Caco-2 (cell line): ENCODE measurements at regions not wholly inside any gene's neighbourhood (a gene's known extent, or its start where the extent isn't known, plus 50 kb on each side); places are given as distances from the start of the nearest gene placed in this dataset.

Source experiments
- BruUV-seq: library from RNA; stranded (reverse); fragments of 400-500 nt; replicated peaks from 2 replicates; lab custom pipeline; 2021; lab: Mats Ljungman, UMichigan
- CTCF ChIA-PET: fragments of 300-600 bp; sonication (Branson Sonifier 250); formaldehyde crosslinking; loops from one replicate; lab custom pipeline; 2022; ENCODE audit warnings: antibody characterized with exemption; lab: Charles Lee
- POLR2A ChIA-PET: fragments of 300-600 bp; sonication (Branson Sonifier 250); formaldehyde crosslinking; loops from one replicate; lab custom pipeline; 2022; ENCODE audit warnings: antibody characterized with exemption; lab: Charles Lee
- DNase-seq, 2 experiments: peaks; one replicate each; pipeline versions ENCODE4 v3.0.0 to v3.0.0-alpha.2; 2020 to 2022
- H3K27me3 ChIP-seq: replicated peaks from 2 replicates; pipeline ENCODE4 v1.6.0; 2011; ENCODE audit warnings: low read length; ENCODE audit not compliant: control insufficient read depth, insufficient read depth
- H3K36me3 ChIP-seq: 2 replicates; pipeline ENCODE4 v1.5.1; 2011; ENCODE audit warnings: low read length; ENCODE audit not compliant: control insufficient read depth, insufficient read depth
- H3K4me1 ChIP-seq: fragments of 250-450 bp; sonication (Bioruptor Pico); 2 replicates; pipeline ENCODE4 v1.5.1; 2020; ENCODE audit warnings: mild to moderate bottlenecking
- H3K4me3 ChIP-seq: 2 replicates; pipeline ENCODE4 v1.5.1; 2011; ENCODE audit warnings: low read depth, mild to moderate bottlenecking, control low read depth, low read length
- H3K9me3 ChIP-seq: fragments of 250-450 bp; sonication (Bioruptor Pico); 2 replicates; pipeline ENCODE4 v1.5.1; 2020; ENCODE audit warnings: mild to moderate bottlenecking, moderate library complexity
- H3K27ac Mint-ChIP-seq: one replicate; pipeline ENCODE4 v1.8.0; 2022; ENCODE audit warnings: mixed read lengths; ENCODE audit not compliant: unreplicated experiment
- H3K27me3 Mint-ChIP-seq: one replicate; pipeline ENCODE4 v1.8.0; 2022; ENCODE audit warnings: mixed read lengths; ENCODE audit not compliant: insufficient read depth, unreplicated experiment
- H3K36me3 Mint-ChIP-seq: one replicate; pipeline ENCODE4 v1.8.0; 2022; ENCODE audit warnings: mild to moderate bottlenecking, mixed read lengths; ENCODE audit not compliant: insufficient read depth, unreplicated experiment
- H3K4me1 Mint-ChIP-seq: one replicate; pipeline ENCODE4 v1.8.0; 2022; ENCODE audit warnings: low read depth, mixed read lengths; ENCODE audit not compliant: unreplicated experiment
- H3K4me3 Mint-ChIP-seq: one replicate; pipeline ENCODE4 v1.8.0; 2022; ENCODE audit warnings: mild to moderate bottlenecking, moderate library complexity, mixed read lengths; ENCODE audit not compliant: unreplicated experiment
- H3K9me3 Mint-ChIP-seq: one replicate; pipeline ENCODE4 v1.8.0; 2022; ENCODE audit warnings: mixed read lengths; ENCODE audit not compliant: unreplicated experiment
- intact Hi-C: fragments of 100-400 bp; cut with micrococcal nuclease; formaldehyde crosslinking; loops from one replicate; pipeline ENCODE4 v1.10.0; 2022; ENCODE audit not compliant: unreplicated experiment
- TF ChIP-seq, protein P1 (sequence below), 2 experiments: fragments of 200-600 bp in 1 of 2; IDR thresholded peaks; 1 replicate in 1 of 2; 2 replicates in 1 of 2; pipeline versions ENCODE4 v1.5.1 to v1.8.0; 2011 to 2022; ENCODE audit warnings: antibody characterized with exemption in 1 of 2, control low read depth in 1 of 2, inconsistent platforms in 1 of 2, low read depth in 1 of 2, low read length in 1 of 2, mild to moderate bottlenecking in 1 of 2, moderate library complexity in 1 of 2; ENCODE audit not compliant: insufficient read depth in 1 of 2, severe bottlenecking in 1 of 2, unreplicated experiment in 1 of 2

DNA sequence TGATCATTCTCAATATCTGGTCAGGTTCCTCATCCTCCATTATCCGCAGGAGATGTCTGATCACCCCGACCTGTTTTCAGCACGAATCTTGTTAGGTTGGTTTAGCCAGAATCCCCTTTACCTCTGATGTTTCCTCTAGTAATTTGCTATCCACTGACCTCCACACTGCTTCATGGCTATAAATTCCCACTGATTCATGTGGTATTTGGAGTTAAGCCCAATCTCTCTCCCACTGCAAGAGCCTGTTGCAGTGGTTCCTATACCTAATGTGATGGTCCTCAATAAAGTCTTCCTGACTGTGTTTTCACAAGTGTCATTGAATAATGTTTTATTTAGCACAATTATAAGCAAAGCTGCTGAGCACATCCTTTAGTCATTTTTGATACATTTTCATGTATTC, 124.8 kb upstream of the CNTN3 start:
- H3K4me1 Mint-ChIP-seq, result no peaks in the 10 kb centered on the region
- no peak overlapping the region for H3K4me3 Mint-ChIP-seq
- Histone ChIP-seq H3K27me3 (no peaks in the 10 kb centered on the region), H3K4me3 (no peak overlapping the region), H3K36me3 (no peaks in the 10 kb centered on the region), H3K4me1 (no peaks in the 10 kb centered on the region), H3K9me3 (no peaks in the 10 kb centered on the region)
- no peak overlapping the region for H3K27ac Mint-ChIP-seq
- POLR2A ChIA-PET, result no interaction called here
- no peaks in the 10 kb centered on the region for H3K9me3 Mint-ChIP-seq
- H3K36me3 Mint-ChIP-seq, result no peaks in the 10 kb centered on the region
- TF ChIP-seq, protein P1, sequence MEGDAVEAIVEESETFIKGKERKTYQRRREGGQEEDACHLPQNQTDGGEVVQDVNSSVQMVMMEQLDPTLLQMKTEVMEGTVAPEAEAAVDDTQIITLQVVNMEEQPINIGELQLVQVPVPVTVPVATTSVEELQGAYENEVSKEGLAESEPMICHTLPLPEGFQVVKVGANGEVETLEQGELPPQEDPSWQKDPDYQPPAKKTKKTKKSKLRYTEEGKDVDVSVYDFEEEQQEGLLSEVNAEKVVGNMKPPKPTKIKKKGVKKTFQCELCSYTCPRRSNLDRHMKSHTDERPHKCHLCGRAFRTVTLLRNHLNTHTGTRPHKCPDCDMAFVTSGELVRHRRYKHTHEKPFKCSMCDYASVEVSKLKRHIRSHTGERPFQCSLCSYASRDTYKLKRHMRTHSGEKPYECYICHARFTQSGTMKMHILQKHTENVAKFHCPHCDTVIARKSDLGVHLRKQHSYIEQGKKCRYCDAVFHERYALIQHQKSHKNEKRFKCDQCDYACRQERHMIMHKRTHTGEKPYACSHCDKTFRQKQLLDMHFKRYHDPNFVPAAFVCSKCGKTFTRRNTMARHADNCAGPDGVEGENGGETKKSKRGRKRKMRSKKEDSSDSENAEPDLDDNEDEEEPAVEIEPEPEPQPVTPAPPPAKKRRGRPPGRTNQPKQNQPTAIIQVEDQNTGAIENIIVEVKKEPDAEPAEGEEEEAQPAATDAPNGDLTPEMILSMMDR (IDR thresholded peaks at IDR 0.05; ENCODE audit: insufficient read depth in 1 of 2, low read depth in 1 of 2, low read length in 1 of 2, severe bottlenecking in 1 of 2, unreplicated experiment in 1 of 2), result no peak
- no peak for DNase-seq
- H3K27me3 Mint-ChIP-seq, result no peaks in the 10 kb centered on the region
- intact Hi-C loops, result no loop called here
- CTCF ChIA-PET, result no interaction called here
- BruUV-seq, result no TSS peak

DNA sequence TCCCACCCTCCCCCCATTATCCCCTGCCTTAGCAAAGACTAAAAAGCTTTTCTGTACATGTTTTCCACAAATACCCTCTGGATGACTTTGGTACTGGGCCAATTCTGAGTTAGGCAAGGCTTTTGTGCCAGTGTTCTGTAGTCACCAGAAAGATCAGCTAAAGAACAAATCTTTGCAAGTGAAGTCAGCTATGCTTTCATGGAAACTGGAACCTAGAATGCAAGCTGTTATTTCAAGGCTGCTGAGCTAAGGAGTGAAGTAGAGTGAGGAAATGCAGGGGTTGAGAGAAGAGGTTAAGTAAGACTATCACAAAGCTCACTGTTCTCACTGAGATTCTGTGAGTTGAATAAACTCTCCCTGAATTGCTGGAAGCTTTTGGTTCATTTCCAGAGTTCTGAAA, 107.8 kb upstream of the CNTN3 start:
- peaks cover 7% of the 10 kb centered on the region for H3K27me3 Mint-ChIP-seq
- H3K4me1 Mint-ChIP-seq, result no peaks in the 10 kb centered on the region
- H3K36me3 ChIP-seq, result no peaks in the 10 kb centered on the region
- H3K27me3 ChIP-seq, result no peaks in the 10 kb centered on the region
- CTCF ChIA-PET, result no interaction called here
- H3K4me1 ChIP-seq, result no peaks in the 10 kb centered on the region
- no peak overlapping the region for H3K4me3 Mint-ChIP-seq
- no peak overlapping the region for H3K27ac Mint-ChIP-seq
- no peak overlapping the region for H3K4me3 ChIP-seq
- intact Hi-C loops, result no loop called here
- no peaks in the 10 kb centered on the region for H3K9me3 ChIP-seq
- TF ChIP-seq, protein P1 (IDR thresholded peaks at IDR 0.05; ENCODE audit: insufficient read depth in 1 of 2, low read depth in 1 of 2, low read length in 1 of 2, severe bottlenecking in 1 of 2, unreplicated experiment in 1 of 2), result no peak
- no peaks in the 10 kb centered on the region for H3K36me3 Mint-ChIP-seq
- DNase-seq, result no peak
- no peaks in the 10 kb centered on the region for H3K9me3 Mint-ChIP-seq
- POLR2A ChIA-PET, result no interaction called here
- BruUV-seq, result no TSS peak

DNA sequence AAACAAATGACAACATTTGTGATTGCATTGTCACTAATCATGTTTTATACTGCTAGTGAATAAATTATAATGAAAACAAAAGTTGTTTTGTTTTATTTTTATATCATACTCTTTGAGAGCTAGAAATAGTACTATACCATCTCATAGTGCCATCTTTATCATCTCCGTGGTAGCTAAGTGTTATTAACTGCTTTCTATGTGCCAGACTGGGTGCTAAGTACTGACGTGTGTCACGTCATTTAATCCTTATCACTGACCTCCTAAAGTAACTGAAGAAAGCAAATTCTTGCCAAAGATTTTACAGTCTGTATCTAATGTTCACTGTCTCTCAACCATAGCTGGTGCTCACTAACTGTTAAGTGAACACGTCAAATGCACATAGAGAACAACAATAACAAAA, 99.5 kb upstream of the CNTN3 start:
- Histone ChIP-seq H3K4me3 (no peak overlapping the region), H3K36me3 (no peaks in the 10 kb centered on the region), H3K27me3 (no peaks in the 10 kb centered on the region), H3K4me1 (no peaks in the 10 kb centered on the region), H3K9me3 (no peaks in the 10 kb centered on the region)
- Mint-ChIP-seq H3K9me3 (no peaks in the 10 kb centered on the region), H3K4me1 (no peaks in the 10 kb centered on the region), H3K27ac (no peak overlapping the region), H3K4me3 (no peak overlapping the region), H3K36me3 (no peaks in the 10 kb centered on the region), H3K27me3 (peaks cover 3% of the 10 kb centered on the region)
- POLR2A ChIA-PET, result no interaction called here
- no TSS peak for BruUV-seq
- TF ChIP-seq, protein P1 (IDR thresholded peaks at IDR 0.05; ENCODE audit: insufficient read depth in 1 of 2, low read depth in 1 of 2, low read length in 1 of 2, severe bottlenecking in 1 of 2, unreplicated experiment in 1 of 2), result no peak
- no peak for DNase-seq
- intact Hi-C loops, result no loop called here
- CTCF ChIA-PET, result no interaction called here
